ENCODE measurements at regions not wholly inside any gene's neighbourhood (a gene's known extent, or its start where the extent isn't known, plus 50 kb on each side); places are given as distances from the start of the nearest gene placed in this dataset.

DNA sequence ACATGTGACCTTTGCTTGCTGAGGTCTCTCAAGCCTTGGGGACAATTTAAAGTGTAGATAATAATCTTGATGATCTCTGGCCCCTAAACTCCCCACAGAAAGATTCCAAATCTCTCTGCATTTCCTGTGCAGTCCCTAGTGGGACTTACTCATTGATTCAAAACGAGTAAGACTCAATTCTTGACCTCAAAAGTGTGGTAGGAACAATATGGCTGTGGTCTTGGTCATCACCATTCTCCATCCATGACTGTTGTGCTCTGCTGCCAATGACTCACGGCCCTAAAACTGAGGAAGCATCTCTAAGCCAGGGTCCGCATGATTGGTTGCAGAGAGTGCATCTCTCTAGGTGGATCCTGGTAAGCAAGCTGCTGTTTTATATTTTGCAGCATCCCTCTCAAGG, 268.0 kb downstream of the PTGER3 start:
- TF ChIP-seq, protein P1, sequence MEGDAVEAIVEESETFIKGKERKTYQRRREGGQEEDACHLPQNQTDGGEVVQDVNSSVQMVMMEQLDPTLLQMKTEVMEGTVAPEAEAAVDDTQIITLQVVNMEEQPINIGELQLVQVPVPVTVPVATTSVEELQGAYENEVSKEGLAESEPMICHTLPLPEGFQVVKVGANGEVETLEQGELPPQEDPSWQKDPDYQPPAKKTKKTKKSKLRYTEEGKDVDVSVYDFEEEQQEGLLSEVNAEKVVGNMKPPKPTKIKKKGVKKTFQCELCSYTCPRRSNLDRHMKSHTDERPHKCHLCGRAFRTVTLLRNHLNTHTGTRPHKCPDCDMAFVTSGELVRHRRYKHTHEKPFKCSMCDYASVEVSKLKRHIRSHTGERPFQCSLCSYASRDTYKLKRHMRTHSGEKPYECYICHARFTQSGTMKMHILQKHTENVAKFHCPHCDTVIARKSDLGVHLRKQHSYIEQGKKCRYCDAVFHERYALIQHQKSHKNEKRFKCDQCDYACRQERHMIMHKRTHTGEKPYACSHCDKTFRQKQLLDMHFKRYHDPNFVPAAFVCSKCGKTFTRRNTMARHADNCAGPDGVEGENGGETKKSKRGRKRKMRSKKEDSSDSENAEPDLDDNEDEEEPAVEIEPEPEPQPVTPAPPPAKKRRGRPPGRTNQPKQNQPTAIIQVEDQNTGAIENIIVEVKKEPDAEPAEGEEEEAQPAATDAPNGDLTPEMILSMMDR (IDR thresholded peaks at IDR 0.05) = no peak
- no peak for TF ChIP-seq POLR2A (IDR thresholded peaks at IDR 0.05)
